GM12878 (cell line): ENCODE measurements at regions not wholly inside any gene's neighbourhood (a gene's known extent, or its start where the extent isn't known, plus 50 kb on each side); places are given as distances from the start of the nearest gene placed in this dataset.

Experiments used
- ATAC-seq: fragments of 200-7000 bp; cut with Tn5 transposase; 3 replicates; pipeline ENCODE4 v1.9.1; 2020; ENCODE audit warnings: mild to moderate bottlenecking, moderate library complexity
- BruUV-seq: library from RNA; stranded (reverse); fragments of 400-500 nt; replicated peaks from 2 replicates; lab custom pipeline; 2021; lab: Mats Ljungman, UMichigan
- CTCF ChIA-PET: fragments of 300-600 bp; sonication (Branson Sonifier 250); formaldehyde crosslinking; extraction: SDS; loops from one replicate; lab custom pipeline; 2021; ENCODE audit warnings: inconsistent platforms; lab: Yijun Ruan, JAX
- POLR2A ChIA-PET: fragments of 350-600 bp; formaldehyde crosslinking; extraction: SDS; loops from one replicate; lab custom pipeline; 2021; ENCODE audit warnings: inconsistent platforms; lab: Charles Lee
- RAD21 ChIA-PET: fragments of 300-600 bp; sonication (Branson Sonifier 250); formaldehyde crosslinking; loops from one replicate; lab custom pipeline; 2023; ENCODE audit warnings: antibody characterized with exemption; ENCODE audit not compliant: unreplicated experiment; lab: Charles Lee
- SMC1A ChIA-PET: fragments of 300-600 bp; sonication (Branson Sonifier 250); formaldehyde crosslinking; loops from one replicate; lab custom pipeline; 2023; ENCODE audit not compliant: unreplicated experiment, uncharacterized antibody; lab: Charles Lee
- DNase-seq: peaks from one replicate; pipeline ENCODE4 v3.0.0-alpha.2; 2011; ENCODE audit warnings: low read depth, low spot score
- FAIRE-seq: peaks from 3 replicates; lab custom pipeline; 2011; peaks lifted over from hg19 to GRCh38; lab: Jason Lieb, UNC
- H2AFZ ChIP-seq: 2 replicates; pipeline ENCODE4 v1.6.0; 2011; ENCODE audit warnings: low read depth, low read length, control low read depth; ENCODE audit not compliant: control insufficient read depth
- H3K27ac ChIP-seq: 2 replicates; pipeline ENCODE4 v1.5.1; 2011; ENCODE audit warnings: control low read depth; ENCODE audit not compliant: control insufficient read depth, insufficient read depth
- H3K27me3 ChIP-seq, 2 experiments: replicated peaks in 1 of 2; 2 replicates each; pipeline versions ENCODE4 v1.6.0 to v1.6.1; 2011; ENCODE audit warnings: low read length in 1 of 2; ENCODE audit not compliant: control insufficient read depth in 2 of 2, insufficient read depth in 2 of 2
- H3K36me3 ChIP-seq, 2 experiments: 2 replicates each; pipeline ENCODE4 v1.5.1; 2011; ENCODE audit warnings: low read length in 1 of 2; ENCODE audit not compliant: control insufficient read depth in 2 of 2, insufficient read depth in 2 of 2
- H3K4me1 ChIP-seq: 2 replicates; pipeline ENCODE4 v1.6.1; 2011; ENCODE audit warnings: mild to moderate bottlenecking, low read length, moderate library complexity, mixed read lengths; ENCODE audit not compliant: control insufficient read depth, insufficient read depth
- H3K4me2 ChIP-seq: 2 replicates; pipeline ENCODE4 v1.6.0; 2011; ENCODE audit warnings: control low read depth; ENCODE audit not compliant: control insufficient read depth, insufficient read depth
- H3K4me3 ChIP-seq: fragments of 200-600 bp; sonication (generic); 2 replicates; pipeline ENCODE4 v1.5.1; 2016
- H3K79me2 ChIP-seq: 2 replicates; pipeline ENCODE4 v1.6.0; 2011; ENCODE audit warnings: low read length; ENCODE audit not compliant: control insufficient read depth, insufficient read depth
- H3K9ac ChIP-seq: 2 replicates; pipeline ENCODE4 v1.8.0; 2011; ENCODE audit warnings: low read length, control low read depth, mixed read lengths; ENCODE audit not compliant: control insufficient read depth, insufficient read depth
- H3K9me3 ChIP-seq: replicated peaks from 3 replicates; pipeline ENCODE4 v1.5.1; 2011; ENCODE audit warnings: mild to moderate bottlenecking, low read length; ENCODE audit not compliant: control insufficient read depth, insufficient read depth
- H4K20me1 ChIP-seq: 2 replicates; pipeline ENCODE4 v1.6.0; 2011; ENCODE audit not compliant: control insufficient read depth, insufficient read depth
- ASH2L ChIP-seq: fragments of 300-600, 200-600 bp; sonication (generic); IDR thresholded peaks from 2 replicates; pipeline ENCODE4 v1.6.1; 2017; ENCODE audit warnings: low read depth, mild to moderate bottlenecking, borderline replicate concordance
- CBX3 ChIP-seq: fragments of 200-600 bp; sonication (generic); IDR thresholded peaks from 2 replicates; pipeline ENCODE4 v1.6.1; 2016; ENCODE audit warnings: low read depth, borderline replicate concordance
- CTCF ChIP-seq, 3 experiments: IDR thresholded peaks in 2 of 3; conservative IDR thresholded peaks in 1 of 3; 2 replicates each; pipeline ENCODE4 v1.5.1; 2011; ENCODE audit warnings: low read depth in 3 of 3, low read length in 3 of 3, mild to moderate bottlenecking in 3 of 3, control low read depth in 2 of 3, moderate library complexity in 2 of 3, inconsistent platforms in 1 of 3, mixed read lengths in 1 of 3; ENCODE audit not compliant: control insufficient read depth in 2 of 3, insufficient read depth in 1 of 3; ENCODE audit errors: extremely low read depth in 1 of 3
- FOXK2 ChIP-seq: fragments of 450-650 bp; IDR thresholded peaks from 2 replicates; pipeline ENCODE4 v1.6.1; 2017; ENCODE audit warnings: mild to moderate bottlenecking, moderate library complexity
- IKZF2 ChIP-seq, 2 experiments: fragments of 450-650 bp; IDR thresholded peaks; 2 replicates each; pipeline ENCODE4 v1.6.1; 2017; ENCODE audit warnings: mild to moderate bottlenecking in 2 of 2, moderate library complexity in 2 of 2
- KDM1A ChIP-seq: fragments of 200-600 bp; sonication (generic); IDR thresholded peaks from 2 replicates; pipeline ENCODE4 v1.6.1; 2016; ENCODE audit warnings: borderline replicate concordance
- MXI1 ChIP-seq: fragments of 150-350 bp; IDR thresholded peaks from 2 replicates; pipeline ENCODE4 v1.6.1; 2011; ENCODE audit warnings: low read depth, mild to moderate bottlenecking, inconsistent platforms, low read length, improper control_type of control experiment
- MYB ChIP-seq: fragments of 150-350 bp; IDR thresholded peaks from 2 replicates; pipeline ENCODE4 v1.6.1; 2014; ENCODE audit warnings: mild to moderate bottlenecking, low read depth, low read length, borderline replicate concordance
- NFYA ChIP-seq: IDR thresholded peaks from 2 replicates; pipeline ENCODE4 v1.6.1; 2011; ENCODE audit warnings: low read depth, mild to moderate bottlenecking, low read length, improper control_type of control experiment, borderline replicate concordance
- NFYB ChIP-seq: IDR thresholded peaks from 2 replicates; pipeline ENCODE4 v1.6.1; 2011; ENCODE audit warnings: low read depth, mild to moderate bottlenecking, low read length, improper control_type of control experiment, moderate library complexity; ENCODE audit not compliant: insufficient read depth
- SMAD5 ChIP-seq: IDR thresholded peaks from 2 replicates; pipeline ENCODE4 v1.6.1; 2016; ENCODE audit warnings: antibody characterized with exemption, low read depth
- SREBF1 ChIP-seq: IDR thresholded peaks from 2 replicates; pipeline ENCODE4 v1.6.1; 2012; ENCODE audit warnings: mild to moderate bottlenecking, low read length
- STAT1 ChIP-seq: fragments of 450-650 bp; conservative IDR thresholded peaks from 2 replicates; pipeline ENCODE4 v1.6.1; 2014; ENCODE audit warnings: antibody characterized with exemption, mild to moderate bottlenecking
- TAF1 ChIP-seq: IDR thresholded peaks from 2 replicates; pipeline ENCODE4 v1.6.1; 2011; ENCODE audit warnings: mild to moderate bottlenecking, low read depth, low read length, borderline replicate concordance
- YY1 ChIP-seq: IDR thresholded peaks from 2 replicates; pipeline ENCODE4 v1.6.1; 2011; ENCODE audit warnings: low read depth, mild to moderate bottlenecking, low read length
- ZBTB33 ChIP-seq: fragments of 450-650 bp; IDR thresholded peaks from 2 replicates; pipeline ENCODE4 v1.6.1; 2017; ENCODE audit warnings: mild to moderate bottlenecking
- ZNF24 ChIP-seq: fragments of 450-650 bp; IDR thresholded peaks from 2 replicates; pipeline ENCODE4 v1.6.1; 2017; ENCODE audit warnings: antibody characterized with exemption, mild to moderate bottlenecking
- ZNF687 ChIP-seq: fragments of 450-650 bp; IDR thresholded peaks from 2 replicates; pipeline ENCODE4 v1.6.1; 2017; ENCODE audit warnings: mild to moderate bottlenecking, moderate library complexity
- WGBS: methylation state at CpG from one replicate; pipeline ENCODE4 v1.1.6; 2016; ENCODE audit warnings: low lambda C conversion rate; ENCODE audit not compliant: insufficient replicate concordance, insufficient coverage; ENCODE audit errors: missing lambda C conversion rate; 5-methylcytosine and 5-hydroxymethylcytosine counted together
- in situ Hi-C: fragments of 300-500 bp; cut with MboI; formaldehyde crosslinking; loops from 9 replicates; pipeline ENCODE4 v1.14.3; 2018; ENCODE audit warnings: mixed read lengths
- intact Hi-C: fragments of 100-400 bp; cut with micrococcal nuclease; formaldehyde crosslinking; loops from one replicate; pipeline ENCODE4 v1.14.2; 2022; ENCODE audit not compliant: unreplicated experiment

GRCh38 chr7:57225666-57226065, 93.4 kb upstream of the ZNF479 start:
- Histone ChIP-seq H3K4me2 (no peak overlapping the region), H3K9ac (no peak overlapping the region), H3K4me1 (no peaks in the 10 kb centered on the region), H3K4me3 (no peak overlapping the region), H3K27ac (no peak overlapping the region), H3K9me3 (no peaks in the 10 kb centered on the region; the same call in 2 of the 3 replicates), H3K27me3 (no peaks in the 10 kb centered on the region), H3K36me3 (no peaks in the 10 kb centered on the region), H4K20me1 (no peaks in the 10 kb centered on the region), H3K79me2 (no peaks in the 10 kb centered on the region), H2AFZ (no peak overlapping the region)
- ATAC-seq = no peak
- BruUV-seq = no TSS peak
- intact Hi-C loops (no loop called here), in situ Hi-C loops (no loop called here)
- POLR2A ChIA-PET = no interaction called here
- RAD21 ChIA-PET = no interaction called here
- WGBS = 21% methylated on average over 4 of the region's 4 CpGs
- TF ChIP-seq NFYB = no peak
- no peak for TF ChIP-seq FOXK2
- no peak for TF ChIP-seq YY1
- TF ChIP-seq STAT1 = no peak
- no peak for TF ChIP-seq ZNF687
- TF ChIP-seq ZNF24 = no peak
- no peak for TF ChIP-seq ASH2L
- TF ChIP-seq NFYA = no peak
- no peak for TF ChIP-seq TAF1
- no peak for TF ChIP-seq IKZF2 (IDR thresholded peaks at IDR 0.05)
- no peak for TF ChIP-seq MXI1
- no peak for TF ChIP-seq ZBTB33
- no peak for TF ChIP-seq CBX3
- TF ChIP-seq CTCF (IDR thresholded peaks at IDR 0.05 in 2 of 3, conservative IDR thresholded peaks at IDR 0.05 in 1 of 3; ENCODE audit: control insufficient read depth in 2 of 3, extremely low read depth in 1 of 3, insufficient read depth in 1 of 3, low read depth in 3 of 3, low read length in 3 of 3) = no peak
- no peak for TF ChIP-seq SMAD5
- TF ChIP-seq SREBF1 = no peak
- no peak for TF ChIP-seq MYB
- TF ChIP-seq KDM1A = no peak
- no peak for FAIRE-seq
- DNase-seq = no peak
- SMC1A ChIA-PET = no interaction called here
- CTCF ChIA-PET = no interaction called here
